Caco-2 (cell line): ENCODE measurements at regions not wholly inside any gene's neighbourhood (a gene's known extent, or its start where the extent isn't known, plus 50 kb on each side); places are given as distances from the start of the nearest gene placed in this dataset.
"Not testable (repeated sequence)": the region's sequence is repeated elsewhere in the genome, so short reads cannot be mapped to it uniquely, and the experiment has no call there.

Source experiments
- BruUV-seq: library from RNA; stranded (reverse); fragments of 400-500 nt; replicated peaks from 2 replicates; lab custom pipeline; 2021; lab: Mats Ljungman, UMichigan
- CTCF ChIA-PET: fragments of 300-600 bp; sonication (Branson Sonifier 250); formaldehyde crosslinking; loops from one replicate; lab custom pipeline; 2022; ENCODE audit warnings: antibody characterized with exemption; lab: Charles Lee
- POLR2A ChIA-PET: fragments of 300-600 bp; sonication (Branson Sonifier 250); formaldehyde crosslinking; loops from one replicate; lab custom pipeline; 2022; ENCODE audit warnings: antibody characterized with exemption; lab: Charles Lee
- DNase-seq, 2 experiments: peaks; one replicate each; pipeline versions ENCODE4 v3.0.0 to v3.0.0-alpha.2; 2020 to 2022
- H3K27me3 ChIP-seq: replicated peaks from 2 replicates; pipeline ENCODE4 v1.6.0; 2011; ENCODE audit warnings: low read length; ENCODE audit not compliant: control insufficient read depth, insufficient read depth
- H3K36me3 ChIP-seq: 2 replicates; pipeline ENCODE4 v1.5.1; 2011; ENCODE audit warnings: low read length; ENCODE audit not compliant: control insufficient read depth, insufficient read depth
- H3K4me1 ChIP-seq: fragments of 250-450 bp; sonication (Bioruptor Pico); 2 replicates; pipeline ENCODE4 v1.5.1; 2020; ENCODE audit warnings: mild to moderate bottlenecking
- H3K4me3 ChIP-seq: 2 replicates; pipeline ENCODE4 v1.5.1; 2011; ENCODE audit warnings: low read depth, mild to moderate bottlenecking, control low read depth, low read length
- H3K9me3 ChIP-seq: fragments of 250-450 bp; sonication (Bioruptor Pico); 2 replicates; pipeline ENCODE4 v1.5.1; 2020; ENCODE audit warnings: mild to moderate bottlenecking, moderate library complexity
- H3K27ac Mint-ChIP-seq: one replicate; pipeline ENCODE4 v1.8.0; 2022; ENCODE audit warnings: mixed read lengths; ENCODE audit not compliant: unreplicated experiment
- H3K27me3 Mint-ChIP-seq: one replicate; pipeline ENCODE4 v1.8.0; 2022; ENCODE audit warnings: mixed read lengths; ENCODE audit not compliant: insufficient read depth, unreplicated experiment
- H3K36me3 Mint-ChIP-seq: one replicate; pipeline ENCODE4 v1.8.0; 2022; ENCODE audit warnings: mild to moderate bottlenecking, mixed read lengths; ENCODE audit not compliant: insufficient read depth, unreplicated experiment
- H3K4me1 Mint-ChIP-seq: one replicate; pipeline ENCODE4 v1.8.0; 2022; ENCODE audit warnings: low read depth, mixed read lengths; ENCODE audit not compliant: unreplicated experiment
- H3K4me3 Mint-ChIP-seq: one replicate; pipeline ENCODE4 v1.8.0; 2022; ENCODE audit warnings: mild to moderate bottlenecking, moderate library complexity, mixed read lengths; ENCODE audit not compliant: unreplicated experiment
- H3K9me3 Mint-ChIP-seq: one replicate; pipeline ENCODE4 v1.8.0; 2022; ENCODE audit warnings: mixed read lengths; ENCODE audit not compliant: unreplicated experiment
- CTCF ChIP-seq, 2 experiments: fragments of 200-600 bp in 1 of 2; IDR thresholded peaks; 1 replicate in 1 of 2; 2 replicates in 1 of 2; pipeline versions ENCODE4 v1.5.1 to v1.8.0; 2011 to 2022; ENCODE audit warnings: antibody characterized with exemption in 1 of 2, control low read depth in 1 of 2, inconsistent platforms in 1 of 2, low read depth in 1 of 2, low read length in 1 of 2, mild to moderate bottlenecking in 1 of 2, moderate library complexity in 1 of 2; ENCODE audit not compliant: insufficient read depth in 1 of 2, severe bottlenecking in 1 of 2, unreplicated experiment in 1 of 2
- intact Hi-C: fragments of 100-400 bp; cut with micrococcal nuclease; formaldehyde crosslinking; loops from one replicate; pipeline ENCODE4 v1.10.0; 2022; ENCODE audit not compliant: unreplicated experiment

- Mint-ChIP-seq H3K4me3 (no peak overlapping the region), H3K27me3 (peaks cover 4% of the 10 kb centered on the region), H3K36me3 (no peaks in the 10 kb centered on the region), H3K9me3 (no peaks in the 10 kb centered on the region), H3K27ac (no peak overlapping the region), H3K4me1 (no peaks in the 10 kb centered on the region)
- Histone ChIP-seq H3K36me3 (no peaks in the 10 kb centered on the region), H3K27me3 (no peaks in the 10 kb centered on the region), H3K4me1 (no peaks in the 10 kb centered on the region), H3K4me3 (no peak overlapping the region), H3K9me3 (no peaks in the 10 kb centered on the region)
- DNase-seq: no peak
- BruUV-seq: no TSS peak
- POLR2A ChIA-PET: no interaction called here
- TF ChIP-seq CTCF (IDR thresholded peaks at IDR 0.05; ENCODE audit: insufficient read depth in 1 of 2, low read depth in 1 of 2, low read length in 1 of 2, severe bottlenecking in 1 of 2, unreplicated experiment in 1 of 2): no peak
- intact Hi-C loops: no loop called here
- CTCF ChIA-PET: no interaction called here
These were observed 75.7 kb upstream of the IRX4 start for GRCh38 chr5:1958211-1959010.

DNA sequence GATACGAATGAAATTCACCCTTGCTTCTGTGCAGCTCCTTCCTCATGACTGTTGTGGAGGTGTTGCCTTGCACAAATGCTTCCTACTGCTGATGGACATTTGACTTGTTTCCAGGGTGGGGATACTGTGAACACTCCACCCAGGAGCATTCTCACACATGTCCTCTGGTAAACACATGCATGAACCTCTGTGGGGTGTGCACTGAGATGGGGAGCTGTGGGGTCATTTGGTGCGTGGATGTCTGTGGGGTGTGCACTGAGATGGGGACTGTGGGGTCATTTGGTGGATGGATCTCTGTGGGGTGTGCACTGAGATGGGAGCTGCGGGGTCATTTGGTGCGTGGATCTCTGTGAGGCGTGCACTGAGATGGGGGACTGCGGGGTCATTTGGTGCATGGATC, 72.9 kb upstream of the IRX4 start:
- Mint-ChIP-seq H3K27me3 (peaks cover 13% of the 10 kb centered on the region), H3K27ac (no peak overlapping the region), H3K4me3 (no peak overlapping the region), H3K9me3 (no peaks in the 10 kb centered on the region), H3K4me1 (no peaks in the 10 kb centered on the region), H3K36me3 (no peaks in the 10 kb centered on the region)
- H3K27me3 ChIP-seq: no peaks in the 10 kb centered on the region
- ChIA-PET CTCF (no interaction called here), POLR2A (no interaction called here)
- no peaks in the 10 kb centered on the region for H3K4me1 ChIP-seq
- no peak for TF ChIP-seq CTCF (IDR thresholded peaks at IDR 0.05; ENCODE audit: insufficient read depth in 1 of 2, low read depth in 1 of 2, low read length in 1 of 2, severe bottlenecking in 1 of 2, unreplicated experiment in 1 of 2)
- DNase-seq: no peak
- intact Hi-C loops: no loop called here
- no TSS peak for BruUV-seq
- no peaks in the 10 kb centered on the region for H3K36me3 ChIP-seq
- H3K9me3 ChIP-seq: no peaks in the 10 kb centered on the region
- H3K4me3 ChIP-seq: no peak overlapping the region

DNA sequence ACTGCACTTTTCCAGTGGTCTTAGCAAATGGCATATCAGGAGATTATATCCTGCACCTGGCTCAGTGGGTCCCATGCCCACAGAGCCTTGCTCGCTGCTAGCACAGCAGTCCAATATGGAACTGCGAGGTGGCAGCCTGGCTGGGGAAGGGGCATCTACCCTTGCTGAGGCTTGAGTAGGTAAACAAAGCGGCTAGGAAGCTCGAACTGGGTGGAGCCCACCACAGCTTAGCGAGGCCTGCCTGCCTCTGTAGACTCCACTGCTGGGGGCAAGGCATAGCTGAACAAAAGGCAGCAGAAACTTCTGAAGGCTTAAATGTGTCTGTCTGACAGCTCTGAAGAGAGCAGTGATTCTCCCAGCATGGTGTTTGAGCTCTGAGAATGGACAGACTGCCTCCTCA, 71.0 kb upstream of the IRX4 start:
- BruUV-seq, H3K27me3 ChIP-seq, H3K9me3 ChIP-seq, intact Hi-C loops, H3K4me1 ChIP-seq, POLR2A ChIA-PET, DNase-seq, H3K27ac Mint-ChIP-seq, H3K36me3 ChIP-seq, H3K4me3 Mint-ChIP-seq, CTCF ChIA-PET, H3K9me3 Mint-ChIP-seq, H3K36me3 Mint-ChIP-seq, H3K4me3 ChIP-seq, H3K4me1 Mint-ChIP-seq: not testable (repeated sequence)
- peaks cover 17% of the 10 kb centered on the region for H3K27me3 Mint-ChIP-seq
